KMS-11 (cell line): ENCODE measurements at regions not wholly inside any gene's neighbourhood (a gene's known extent, or its start where the extent isn't known, plus 50 kb on each side); places are given as distances from the start of the nearest gene placed in this dataset.

Experiments used
- H2AFZ ChIP-seq: fragments of 200-600 bp; sonication (generic); 2 replicates; pipeline ENCODE4 v1.6.1; 2016; ENCODE audit warnings: antibody characterized with exemption, mixed run types, low read depth
- H3K27ac ChIP-seq: fragments of 200-600 bp; sonication (generic); 2 replicates; pipeline ENCODE4 v1.6.1; 2016; ENCODE audit warnings: mild to moderate bottlenecking, mixed run types
- H3K27me3 ChIP-seq: fragments of 200-600 bp; sonication (generic); 2 replicates; pipeline ENCODE4 v1.6.1; 2017; ENCODE audit warnings: mild to moderate bottlenecking, low read depth, mixed run types, moderate library complexity; ENCODE audit not compliant: insufficient read depth
- H3K36me3 ChIP-seq: fragments of 200-600 bp; sonication (generic); 2 replicates; pipeline ENCODE4 v1.6.1; 2017; ENCODE audit warnings: mild to moderate bottlenecking, mixed run types; ENCODE audit not compliant: insufficient read depth
- H3K4me1 ChIP-seq: fragments of 200-600 bp; sonication (generic); 2 replicates; pipeline ENCODE4 v1.6.1; 2016; ENCODE audit warnings: mild to moderate bottlenecking, low read depth, mixed run types; ENCODE audit not compliant: poor library complexity, severe bottlenecking
- H3K4me2 ChIP-seq: fragments of 200-600 bp; sonication (generic); 2 replicates; pipeline ENCODE4 v1.7.0; 2016; ENCODE audit warnings: mild to moderate bottlenecking, mixed run types
- H3K4me3 ChIP-seq: fragments of 200-600 bp; sonication (generic); IDR thresholded peaks from 2 replicates; pipeline ENCODE4 v1.6.1; 2017; ENCODE audit warnings: low read depth, low read length, mixed read lengths; ENCODE audit not compliant: insufficient read depth
- H3K79me2 ChIP-seq: fragments of 200-600 bp; sonication (generic); 2 replicates; pipeline ENCODE4 v1.6.1; 2016; ENCODE audit warnings: low read depth, mixed run types; ENCODE audit not compliant: insufficient read depth
- H3K9ac ChIP-seq: fragments of 200-600 bp; sonication (generic); 2 replicates; pipeline ENCODE4 v1.6.1; 2016; ENCODE audit warnings: mild to moderate bottlenecking, mixed run types
- H4K20me1 ChIP-seq: fragments of 200-600 bp; sonication (generic); 2 replicates; pipeline ENCODE4 v1.6.1; 2016; ENCODE audit warnings: mild to moderate bottlenecking, mixed run types; ENCODE audit not compliant: insufficient read depth
- CTCF ChIP-seq: fragments of 200-600 bp; sonication (generic); conservative IDR thresholded peaks from 2 replicates; pipeline ENCODE4 v1.6.1; 2017; ENCODE audit warnings: low read depth, mild to moderate bottlenecking, antibody characterized with exemption, low read length, moderate library complexity, mixed read lengths

DNA sequence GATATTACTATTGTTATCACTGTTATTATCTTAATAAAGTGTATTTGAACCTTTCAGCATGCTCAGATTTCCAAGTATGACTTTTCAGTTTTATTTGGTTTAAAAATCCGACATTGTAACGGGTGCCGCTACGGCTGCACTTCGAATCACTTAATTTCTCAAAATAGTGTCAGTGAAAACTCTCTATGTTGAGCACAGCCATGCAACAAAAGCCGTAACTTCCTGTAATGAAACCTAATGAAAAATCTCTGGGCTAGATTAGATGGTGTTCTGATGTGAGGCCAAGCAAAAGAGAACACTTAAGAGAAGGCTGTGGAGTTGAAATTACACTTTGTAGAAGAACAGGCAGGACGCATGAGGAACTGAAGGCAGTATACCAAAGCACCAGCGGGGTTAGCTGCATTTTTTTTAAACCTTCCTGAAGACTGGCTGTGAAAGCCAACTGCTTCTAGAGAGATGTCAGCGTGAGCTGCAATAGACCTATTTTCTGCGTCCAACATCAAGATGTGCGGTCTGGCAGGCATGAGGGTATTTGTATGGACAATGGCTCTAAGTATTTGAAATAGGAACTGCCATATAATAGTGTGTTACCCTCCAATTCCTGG lies 1545.0 kb upstream of the GOT2 start:
- Histone ChIP-seq H3K9ac (no peak overlapping the region), H3K36me3 (no peaks in the 10 kb centered on the region), H3K79me2 (no peaks in the 10 kb centered on the region), H3K4me1 (no peaks in the 10 kb centered on the region), H3K4me2 (no peak overlapping the region), H3K4me3 (no peak overlapping the region), H4K20me1 (no peaks in the 10 kb centered on the region), H3K27ac (no peak overlapping the region), H3K27me3 (no peaks in the 10 kb centered on the region), H2AFZ (no peak overlapping the region)
- TF ChIP-seq CTCF: no peak

DNA sequence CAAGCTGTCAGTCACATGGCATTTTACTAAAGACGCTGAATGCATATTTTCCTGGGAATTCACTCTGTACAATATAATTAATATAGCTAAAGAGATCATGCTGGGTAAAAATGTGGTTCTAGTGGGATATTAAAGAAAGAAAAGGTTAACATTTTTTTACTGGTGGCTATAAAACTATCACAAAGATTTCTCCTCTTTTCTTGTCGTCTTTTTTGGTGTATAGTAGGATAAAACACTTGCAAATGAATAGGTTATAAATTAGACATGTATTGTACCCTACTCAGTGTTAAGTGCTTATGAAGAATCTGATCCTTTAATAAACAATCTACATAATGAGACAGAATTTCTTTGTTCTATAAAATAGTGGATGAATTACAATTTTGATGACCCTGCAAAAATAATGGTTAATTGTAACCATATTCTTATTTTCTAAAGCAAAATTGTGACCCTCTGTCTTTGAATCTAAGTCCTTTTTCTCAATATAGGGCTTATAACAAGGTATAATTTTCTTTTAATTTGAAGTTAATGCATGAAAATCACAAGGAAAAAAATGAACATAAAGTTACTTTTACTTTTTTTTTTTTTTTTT lies 1540.4 kb upstream of the GOT2 start:
- Histone ChIP-seq H2AFZ (no peak overlapping the region), H3K27ac (no peak overlapping the region), H3K27me3 (no peaks in the 10 kb centered on the region), H3K9ac (no peak overlapping the region), H3K4me2 (no peak overlapping the region), H3K79me2 (no peaks in the 10 kb centered on the region), H4K20me1 (no peaks in the 10 kb centered on the region), H3K4me1 (no peaks in the 10 kb centered on the region), H3K36me3 (no peaks in the 10 kb centered on the region), H3K4me3 (no peak overlapping the region)
- no peak for TF ChIP-seq CTCF

- Histone ChIP-seq H4K20me1 (no peaks in the 10 kb centered on the region), H3K4me1 (no peaks in the 10 kb centered on the region), H3K4me2 (no peak overlapping the region), H3K27ac (no peak overlapping the region), H2AFZ (no peak overlapping the region), H3K27me3 (no peaks in the 10 kb centered on the region), H3K9ac (no peak overlapping the region), H3K36me3 (no peaks in the 10 kb centered on the region), H3K79me2 (no peaks in the 10 kb centered on the region), H3K4me3 (no peak overlapping the region)
- no peak for TF ChIP-seq CTCF
Measured at GRCh38 chr16:60271781-60272180, 1537.7 kb upstream of the GOT2 start.

GRCh38 chr16:60271025-60271771 lies 1537.1 kb upstream of the GOT2 start:
- Histone ChIP-seq H3K36me3 (no peaks in the 10 kb centered on the region), H3K27me3 (no peaks in the 10 kb centered on the region), H2AFZ (no peak overlapping the region), H3K9ac (no peak overlapping the region), H4K20me1 (no peaks in the 10 kb centered on the region), H3K79me2 (no peaks in the 10 kb centered on the region), H3K4me2 (no peak overlapping the region), H3K27ac (no peak overlapping the region), H3K4me1 (no peaks in the 10 kb centered on the region), H3K4me3 (no peak overlapping the region)
- TF ChIP-seq CTCF: no peak
